Ishikawa (cell line): ENCODE measurements at regions not wholly inside any gene's neighbourhood (a gene's known extent, or its start where the extent isn't known, plus 50 kb on each side); places are given as distances from the start of the nearest gene placed in this dataset.

Experiments used
- CEBPB ChIP-seq: IDR thresholded peaks from 2 replicates; pipeline ENCODE4 v1.6.1; 2012
- CREB1 ChIP-seq: IDR thresholded peaks from 2 replicates; pipeline ENCODE4 v1.6.1; 2012; ENCODE audit warnings: low read depth
- EGR1 ChIP-seq: IDR thresholded peaks from 2 replicates; pipeline ENCODE4 v1.6.1; 2012
- EP300 ChIP-seq: IDR thresholded peaks from 2 replicates; pipeline ENCODE4 v1.6.1; 2012; ENCODE audit warnings: borderline replicate concordance
- FOXM1 ChIP-seq: IDR thresholded peaks from 2 replicates; pipeline ENCODE4 v1.6.1; 2012; ENCODE audit warnings: low read depth, borderline replicate concordance
- NFIC ChIP-seq: IDR thresholded peaks from 2 replicates; pipeline ENCODE4 v1.6.1; 2012
- RAD21 ChIP-seq: IDR thresholded peaks from 2 replicates; pipeline ENCODE4 v1.6.1; 2012; ENCODE audit warnings: low read depth
- TAF1 ChIP-seq: IDR thresholded peaks from 2 replicates; pipeline ENCODE4 v1.6.1; 2012; ENCODE audit warnings: low read depth, mild to moderate bottlenecking
- TCF12 ChIP-seq: IDR thresholded peaks from 2 replicates; pipeline ENCODE4 v1.6.1; 2012; ENCODE audit warnings: low read depth
- TEAD4 ChIP-seq: IDR thresholded peaks from 2 replicates; pipeline ENCODE4 v1.6.1; 2012
- YY1 ChIP-seq: IDR thresholded peaks from 2 replicates; pipeline ENCODE4 v1.6.1; 2012; ENCODE audit warnings: low read depth
- ZBTB7A ChIP-seq: IDR thresholded peaks from 2 replicates; pipeline ENCODE4 v1.6.1; 2012; ENCODE audit warnings: low read depth
- TF ChIP-seq, protein P1 (sequence below): IDR thresholded peaks from 2 replicates; pipeline ENCODE4 v1.6.1; 2012
- TF ChIP-seq, protein P2 (sequence below): IDR thresholded peaks from 2 replicates; pipeline ENCODE4 v1.6.1; 2012; ENCODE audit warnings: low read depth, mild to moderate bottlenecking
- TF ChIP-seq, protein P3 (sequence below): IDR thresholded peaks from 2 replicates; pipeline ENCODE4 v1.6.1; 2012

DNA sequence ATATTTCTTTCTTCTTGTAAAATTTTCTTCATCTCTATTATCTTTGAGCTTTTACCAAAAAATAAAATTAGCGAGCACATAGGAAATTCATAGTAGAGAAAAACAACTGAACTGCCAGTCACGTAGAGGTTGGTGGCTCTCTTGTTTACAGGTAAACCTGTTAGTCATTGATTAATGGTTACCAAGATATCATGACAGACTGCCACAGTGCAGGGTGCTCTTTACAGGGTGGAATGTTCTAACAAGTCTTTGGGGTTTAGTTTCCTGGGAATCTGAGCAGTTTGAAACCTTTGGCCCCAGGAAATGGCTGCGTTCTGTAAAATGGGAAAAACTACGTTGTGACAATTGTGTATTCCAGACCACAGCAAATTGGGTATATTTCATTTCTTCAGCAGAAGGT lies 407.3 kb upstream of the ADARB2 start:
- TF ChIP-seq RAD21 (no peak), CREB1 (no peak), CEBPB (no peak)

DNA sequence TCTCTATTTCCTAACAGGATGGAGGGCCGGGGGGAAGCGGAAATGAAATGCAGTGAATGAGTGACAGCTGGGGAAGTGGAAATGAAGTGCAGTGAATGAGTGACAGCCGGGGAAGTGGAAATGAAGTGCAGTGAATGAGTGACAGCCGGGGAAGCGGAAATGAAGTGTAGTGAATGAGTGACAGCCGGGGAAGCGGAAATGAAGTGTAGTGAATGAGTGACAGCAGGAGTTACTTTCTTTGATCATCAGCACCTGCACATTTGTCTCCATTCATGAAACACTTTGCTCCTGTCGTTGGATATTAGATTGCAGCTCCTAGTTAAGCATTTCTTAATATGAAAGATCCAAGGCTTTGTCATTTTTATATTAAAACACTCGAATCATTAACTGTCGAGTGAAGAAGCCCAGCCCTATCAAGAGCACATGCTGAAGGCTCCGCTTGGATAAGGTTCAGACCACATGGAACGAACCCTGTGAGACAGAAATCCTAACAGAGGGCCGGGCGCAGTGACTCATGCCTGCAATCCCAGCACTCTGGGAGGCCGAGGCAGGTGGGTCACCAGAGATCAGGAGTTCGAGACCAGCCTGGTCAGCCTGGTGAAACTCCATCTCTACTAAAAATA lies 406.0 kb upstream of the ADARB2 start:
- TF ChIP-seq, protein P1, sequence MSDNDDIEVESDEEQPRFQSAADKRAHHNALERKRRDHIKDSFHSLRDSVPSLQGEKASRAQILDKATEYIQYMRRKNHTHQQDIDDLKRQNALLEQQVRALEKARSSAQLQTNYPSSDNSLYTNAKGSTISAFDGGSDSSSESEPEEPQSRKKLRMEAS, result no peak
- TF ChIP-seq YY1 (no peak), TCF12 (no peak), CEBPB (no peak), CREB1 (no peak)
- TF ChIP-seq, protein P2, sequence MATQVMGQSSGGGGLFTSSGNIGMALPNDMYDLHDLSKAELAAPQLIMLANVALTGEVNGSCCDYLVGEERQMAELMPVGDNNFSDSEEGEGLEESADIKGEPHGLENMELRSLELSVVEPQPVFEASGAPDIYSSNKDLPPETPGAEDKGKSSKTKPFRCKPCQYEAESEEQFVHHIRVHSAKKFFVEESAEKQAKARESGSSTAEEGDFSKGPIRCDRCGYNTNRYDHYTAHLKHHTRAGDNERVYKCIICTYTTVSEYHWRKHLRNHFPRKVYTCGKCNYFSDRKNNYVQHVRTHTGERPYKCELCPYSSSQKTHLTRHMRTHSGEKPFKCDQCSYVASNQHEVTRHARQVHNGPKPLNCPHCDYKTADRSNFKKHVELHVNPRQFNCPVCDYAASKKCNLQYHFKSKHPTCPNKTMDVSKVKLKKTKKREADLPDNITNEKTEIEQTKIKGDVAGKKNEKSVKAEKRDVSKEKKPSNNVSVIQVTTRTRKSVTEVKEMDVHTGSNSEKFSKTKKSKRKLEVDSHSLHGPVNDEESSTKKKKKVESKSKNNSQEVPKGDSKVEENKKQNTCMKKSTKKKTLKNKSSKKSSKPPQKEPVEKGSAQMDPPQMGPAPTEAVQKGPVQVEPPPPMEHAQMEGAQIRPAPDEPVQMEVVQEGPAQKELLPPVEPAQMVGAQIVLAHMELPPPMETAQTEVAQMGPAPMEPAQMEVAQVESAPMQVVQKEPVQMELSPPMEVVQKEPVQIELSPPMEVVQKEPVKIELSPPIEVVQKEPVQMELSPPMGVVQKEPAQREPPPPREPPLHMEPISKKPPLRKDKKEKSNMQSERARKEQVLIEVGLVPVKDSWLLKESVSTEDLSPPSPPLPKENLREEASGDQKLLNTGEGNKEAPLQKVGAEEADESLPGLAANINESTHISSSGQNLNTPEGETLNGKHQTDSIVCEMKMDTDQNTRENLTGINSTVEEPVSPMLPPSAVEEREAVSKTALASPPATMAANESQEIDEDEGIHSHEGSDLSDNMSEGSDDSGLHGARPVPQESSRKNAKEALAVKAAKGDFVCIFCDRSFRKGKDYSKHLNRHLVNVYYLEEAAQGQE, result no peak

DNA sequence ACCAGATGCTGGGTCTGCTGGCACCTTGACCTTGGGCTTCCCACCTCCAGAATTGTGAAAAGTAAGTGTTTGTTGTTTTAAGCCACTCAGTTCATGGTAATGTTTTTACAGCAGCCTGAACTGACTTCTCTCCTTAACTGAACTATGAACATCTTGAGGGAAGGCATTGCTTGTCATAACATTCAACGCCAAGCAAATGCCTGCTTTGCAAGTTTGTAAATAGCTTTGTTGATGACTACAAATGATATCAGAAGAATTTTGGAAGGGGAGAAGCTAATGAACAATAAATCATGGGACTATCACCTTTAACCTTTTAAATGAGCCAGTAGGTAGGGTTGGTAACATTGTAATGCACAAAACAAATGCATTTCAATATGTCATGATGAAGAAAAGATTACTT lies 402.4 kb upstream of the ADARB2 start:
- no peak for TF ChIP-seq TEAD4
- no peak for TF ChIP-seq TCF12
- no peak for TF ChIP-seq EP300
- TF ChIP-seq RAD21, result no peak
- no peak for TF ChIP-seq EGR1
- TF ChIP-seq, protein P1, result no peak
- TF ChIP-seq YY1, result no peak
- TF ChIP-seq, protein P3, sequence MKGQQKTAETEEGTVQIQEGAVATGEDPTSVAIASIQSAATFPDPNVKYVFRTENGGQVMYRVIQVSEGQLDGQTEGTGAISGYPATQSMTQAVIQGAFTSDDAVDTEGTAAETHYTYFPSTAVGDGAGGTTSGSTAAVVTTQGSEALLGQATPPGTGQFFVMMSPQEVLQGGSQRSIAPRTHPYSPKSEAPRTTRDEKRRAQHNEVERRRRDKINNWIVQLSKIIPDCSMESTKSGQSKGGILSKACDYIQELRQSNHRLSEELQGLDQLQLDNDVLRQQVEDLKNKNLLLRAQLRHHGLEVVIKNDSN, result no peak
- TF ChIP-seq TAF1, result no peak
- no peak for TF ChIP-seq CREB1
- TF ChIP-seq FOXM1, result no peak
- TF ChIP-seq CEBPB, result no peak
- TF ChIP-seq, protein P2, result no peak
- TF ChIP-seq ZBTB7A, result no peak
- no peak for TF ChIP-seq NFIC

DNA sequence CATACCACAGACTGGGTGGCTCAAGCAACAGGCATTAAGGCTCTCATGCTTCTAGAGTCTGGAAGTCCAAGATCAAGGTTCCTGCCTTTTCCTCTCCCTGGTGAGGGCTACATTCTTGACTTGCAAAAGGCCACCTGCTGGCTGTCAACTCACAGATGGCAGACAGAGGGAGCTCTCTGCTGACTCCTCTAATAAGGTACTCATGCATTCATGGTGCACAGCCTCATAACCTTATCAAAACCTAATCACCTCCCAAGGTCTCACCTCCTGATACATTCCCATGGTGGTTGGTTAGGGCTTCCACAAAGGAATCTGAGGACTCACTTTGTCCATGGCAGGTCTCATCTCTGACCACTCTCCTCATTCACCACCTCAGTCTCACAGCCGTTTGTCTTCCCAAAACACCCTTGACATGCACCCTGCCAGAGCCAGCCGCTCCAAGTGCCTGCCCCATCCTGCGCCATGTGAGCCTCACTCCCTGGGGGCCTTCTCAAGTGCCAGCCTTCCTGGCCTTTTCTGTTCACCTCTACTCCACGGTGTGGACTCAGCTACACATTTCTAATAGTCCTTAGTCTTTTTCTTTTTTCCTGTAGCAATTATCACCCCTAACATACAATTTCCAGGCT lies 400.3 kb upstream of the ADARB2 start:
- TF ChIP-seq FOXM1, result no peak
- no peak for TF ChIP-seq ZBTB7A
- TF ChIP-seq NFIC, result no peak
- TF ChIP-seq EP300, result no peak
- TF ChIP-seq, protein P1, result no peak
- no peak for TF ChIP-seq RAD21
- no peak for TF ChIP-seq TAF1
- TF ChIP-seq TEAD4, result no peak
- TF ChIP-seq, protein P2, result no peak
- no peak for TF ChIP-seq YY1
- TF ChIP-seq EGR1, result no peak
- TF ChIP-seq TCF12, result no peak
- no peak for TF ChIP-seq CREB1
- TF ChIP-seq, protein P3, result no peak
- TF ChIP-seq CEBPB, result no peak
